WTC11 (cell line): ENCODE measurements at regions not wholly inside any gene's neighbourhood (a gene's known extent, or its start where the extent isn't known, plus 50 kb on each side); places are given as distances from the start of the nearest gene placed in this dataset.
"Not testable (repeated sequence)": the region's sequence is repeated elsewhere in the genome, so short reads cannot be mapped to it uniquely, and the experiment has no call there.

ENCODE experiments used
- ATF2 ChIP-seq: sonication (generic); formaldehyde crosslinking; IDR thresholded peaks from 2 replicates; pipeline ENCODE4 v1.8.1; 2022; ENCODE audit warnings: low read depth, missing genetic modification reagents, borderline replicate concordance
- CREB1 ChIP-seq: sonication (generic); formaldehyde crosslinking; IDR thresholded peaks from 2 replicates; pipeline ENCODE4 v1.8.0; 2023; ENCODE audit warnings: mild to moderate bottlenecking, missing genetic modification reagents
- CTCF ChIP-seq: fragments of 200-600 bp; IDR thresholded peaks from 2 replicates; pipeline ENCODE4 v1.8.0; 2022; ENCODE audit warnings: antibody characterized with exemption
- EMX1 ChIP-seq: fragments of 250-450 bp; sonication (Bioruptor Pico); IDR thresholded peaks from 2 replicates; pipeline ENCODE4 v1.8.0; 2021; ENCODE audit warnings: mild to moderate bottlenecking
- FOXJ3 ChIP-seq: sonication (generic); formaldehyde crosslinking; IDR thresholded peaks from 2 replicates; pipeline ENCODE4 v1.9.0; 2021; ENCODE audit warnings: missing genetic modification reagents, mild to moderate bottlenecking, borderline replicate concordance
- FOXK1 ChIP-seq: sonication (generic); formaldehyde crosslinking; IDR thresholded peaks from 2 replicates; pipeline ENCODE4 v1.8.0; 2022; ENCODE audit warnings: mild to moderate bottlenecking, moderate library complexity, missing genetic modification reagents
- KAT7 ChIP-seq: sonication (generic); formaldehyde crosslinking; IDR thresholded peaks from 2 replicates; pipeline ENCODE4 v1.8.1; 2023; ENCODE audit warnings: missing genetic modification reagents, mild to moderate bottlenecking, borderline replicate concordance
- SMAD4 ChIP-seq: sonication (generic); formaldehyde crosslinking; IDR thresholded peaks from 2 replicates; pipeline ENCODE4 v1.8.0; 2022; ENCODE audit warnings: mild to moderate bottlenecking, missing genetic modification reagents
- TP53 ChIP-seq: sonication (generic); formaldehyde crosslinking; IDR thresholded peaks from 2 replicates; pipeline ENCODE4 v1.8.1; 2023; ENCODE audit warnings: mild to moderate bottlenecking, missing genetic modification reagents
- USF1 ChIP-seq: sonication (generic); formaldehyde crosslinking; IDR thresholded peaks from 2 replicates; pipeline ENCODE4 v1.8.0; 2022; ENCODE audit warnings: mild to moderate bottlenecking, missing genetic modification reagents
- ZMAT4 ChIP-seq: fragments of 250-450 bp; sonication (Bioruptor Pico); IDR thresholded peaks from 2 replicates; pipeline ENCODE4 v1.9.0; 2021; ENCODE audit warnings: mild to moderate bottlenecking

- TF ChIP-seq ZMAT4 (CRISPR knock-in tag); FOXJ3 (CRISPR knock-in tag); CTCF; KAT7; CREB1; TP53 (CRISPR knock-in tag); ATF2 (CRISPR knock-in tag); FOXK1 (CRISPR knock-in tag); EMX1; USF1 (CRISPR knock-in tag); SMAD4 (CRISPR knock-in tag): not testable (repeated sequence)
Observed at GRCh38 chr4:177534841-177535240, 92.6 kb upstream of the AGA start.
